ENCODE measurements at regions not wholly inside any gene's neighbourhood (a gene's known extent, or its start where the extent isn't known, plus 50 kb on each side); places are given as distances from the start of the nearest gene placed in this dataset.
"Not testable (repeated sequence)": the region's sequence is repeated elsewhere in the genome, so short reads cannot be mapped to it uniquely, and the experiment has no call there.

DNA sequence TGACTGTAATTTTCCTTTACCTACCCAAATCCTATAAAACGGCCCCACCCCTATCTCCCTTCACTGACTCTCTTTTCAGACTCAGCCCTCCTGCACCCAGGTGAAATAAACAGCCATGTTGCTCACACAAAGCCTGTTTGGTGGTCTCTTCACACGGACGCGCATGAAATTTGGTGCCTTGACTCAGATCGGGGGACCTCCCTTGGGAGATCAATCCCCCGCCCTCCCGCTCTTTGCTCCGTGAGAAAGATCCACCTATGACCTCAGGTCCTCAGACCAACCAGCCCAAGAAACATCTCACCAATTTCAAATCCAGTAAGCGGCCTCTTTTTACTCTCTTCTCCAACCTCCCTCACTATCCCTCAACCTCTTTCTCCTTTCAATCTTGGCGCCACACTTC is 1344.7 kb upstream of the GOT2 start:
- not testable (repeated sequence) for DNase-seq

DNA sequence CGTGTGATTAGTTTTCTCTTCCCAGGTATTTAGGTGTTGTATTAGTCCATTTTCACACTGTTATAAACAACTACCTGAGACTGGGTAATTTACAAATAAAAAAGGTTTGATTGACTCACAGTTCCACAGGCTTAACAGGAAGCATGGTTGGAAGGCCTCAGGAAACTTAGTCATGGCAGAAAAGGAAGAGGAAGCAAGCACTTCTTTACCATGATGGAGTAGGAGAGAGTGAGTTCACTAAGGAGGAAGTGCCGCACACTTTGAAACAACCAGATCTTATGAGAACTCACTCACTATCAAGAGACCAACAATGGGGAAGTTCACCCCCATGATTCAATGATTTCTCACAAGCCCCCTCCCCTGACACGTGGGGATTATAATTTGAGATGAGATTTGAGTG is 1343.7 kb upstream of the GOT2 start:
- no peak for DNase-seq

DNA sequence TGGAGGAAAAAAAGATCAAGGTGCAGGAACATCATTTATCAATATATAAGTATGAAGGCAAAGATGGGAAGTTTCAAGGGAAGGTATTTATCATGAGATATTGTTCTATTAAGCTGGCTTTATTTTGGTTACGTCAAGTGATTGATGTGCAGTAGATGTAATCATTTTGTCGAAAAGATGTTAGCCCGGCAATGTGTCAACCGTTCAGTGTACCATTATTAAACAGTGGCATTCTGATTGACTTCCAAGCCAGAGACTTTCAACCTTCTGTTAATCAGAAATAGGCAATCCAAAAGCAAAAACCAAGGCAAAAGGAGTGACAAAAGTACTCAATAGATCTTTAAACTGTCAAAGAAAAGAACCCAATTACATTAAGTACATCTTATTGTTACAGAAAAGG is 1340.3 kb upstream of the GOT2 start:
- no peak for DNase-seq

DNA sequence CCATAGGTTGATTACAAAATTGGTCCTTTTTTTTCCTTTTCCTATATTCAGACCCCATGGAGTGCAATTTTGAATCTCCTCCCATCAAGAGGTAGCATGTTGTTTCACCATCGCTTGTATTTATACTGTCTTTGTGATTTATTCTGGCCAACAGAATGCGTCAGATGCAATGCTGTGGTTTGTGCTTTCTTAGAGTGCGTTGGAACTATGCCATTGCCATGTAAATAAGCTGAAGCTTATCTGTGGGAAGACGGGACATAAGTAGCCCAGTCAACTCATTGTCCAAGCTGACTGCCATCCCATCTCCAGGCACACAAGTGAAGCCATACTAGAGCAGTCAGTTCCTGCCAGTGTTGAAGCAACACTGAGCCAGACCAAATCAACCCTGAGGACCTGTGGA is 1339.3 kb upstream of the GOT2 start:
- no peak for DNase-seq

DNA sequence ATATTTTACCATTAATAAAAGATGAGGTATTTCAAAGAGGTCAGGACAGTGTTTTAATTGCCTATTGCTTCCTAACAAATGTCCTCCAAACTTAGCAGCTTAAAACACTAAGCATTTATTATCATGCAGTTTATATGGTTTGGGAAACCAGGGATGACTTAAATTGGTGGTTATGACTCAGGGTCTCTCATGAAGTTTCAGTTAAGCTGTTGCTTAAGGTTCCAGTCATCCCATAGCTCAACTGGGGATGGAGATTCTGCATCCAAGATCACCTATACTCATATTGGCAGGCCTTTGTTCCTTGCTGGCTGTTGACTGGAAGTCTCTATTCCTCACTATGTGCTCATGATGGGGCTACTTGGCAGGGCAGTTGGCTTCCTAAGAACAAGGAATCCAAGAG is 1329.9 kb upstream of the GOT2 start:
- no peak for DNase-seq

DNA sequence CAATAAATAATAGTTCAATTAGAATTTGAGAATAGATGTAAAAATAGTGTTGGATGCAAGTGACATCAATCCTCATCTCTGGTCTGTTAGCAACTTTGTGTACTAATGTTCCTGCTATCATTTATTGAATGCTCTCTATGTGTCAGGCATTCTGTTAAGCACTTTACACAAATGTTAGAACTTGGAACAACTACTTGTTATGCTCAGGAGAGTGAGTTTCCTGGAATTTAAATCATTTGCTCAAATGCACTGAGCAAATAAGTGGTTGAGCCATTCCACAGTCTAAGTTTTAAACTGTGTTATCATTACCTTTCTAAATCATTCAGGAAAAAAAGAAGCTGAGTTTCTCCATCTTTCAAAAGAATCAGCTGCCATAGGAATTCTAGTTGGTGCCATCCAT is 1327.3 kb upstream of the GOT2 start:
- no peak for DNase-seq

DNA sequence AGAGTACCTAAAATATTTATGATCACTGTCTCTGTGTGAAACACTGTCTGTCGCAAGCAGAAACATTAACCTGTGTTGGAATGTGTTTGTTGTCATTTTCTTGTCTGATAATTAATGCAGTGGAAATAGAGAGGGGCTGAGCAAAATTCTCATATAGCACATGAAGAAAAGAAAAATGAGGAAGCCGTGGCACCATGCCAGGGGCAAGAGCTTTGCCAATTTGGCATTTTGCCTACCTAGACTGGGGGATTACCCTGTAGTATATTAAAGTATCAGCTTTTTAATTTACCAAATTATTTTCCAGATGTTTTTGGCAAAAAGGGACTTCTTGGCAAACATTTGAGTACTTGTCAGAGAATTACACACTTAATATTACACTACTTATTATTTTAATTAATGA is 1326.6 kb upstream of the GOT2 start:
- DNase-seq = no peak

DNA sequence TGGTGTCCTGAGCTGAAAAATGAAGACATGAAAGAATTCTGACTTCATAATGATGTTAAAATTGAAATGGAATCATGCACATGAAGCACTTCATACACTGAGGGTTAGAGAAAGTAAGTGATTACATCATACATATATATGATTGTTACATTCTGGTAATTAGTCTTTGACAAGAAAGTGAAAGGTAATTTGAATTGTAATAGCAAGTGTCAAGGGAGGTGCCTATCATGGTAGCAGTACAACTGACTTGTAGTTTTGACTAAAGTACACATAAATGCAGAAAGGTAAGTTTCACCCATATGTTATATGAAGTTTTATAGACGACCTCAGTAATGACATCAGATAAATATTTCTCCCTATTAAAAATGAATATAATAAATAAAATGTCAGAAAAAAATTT is 1325.0 kb upstream of the GOT2 start:
- no peak for DNase-seq

DNA sequence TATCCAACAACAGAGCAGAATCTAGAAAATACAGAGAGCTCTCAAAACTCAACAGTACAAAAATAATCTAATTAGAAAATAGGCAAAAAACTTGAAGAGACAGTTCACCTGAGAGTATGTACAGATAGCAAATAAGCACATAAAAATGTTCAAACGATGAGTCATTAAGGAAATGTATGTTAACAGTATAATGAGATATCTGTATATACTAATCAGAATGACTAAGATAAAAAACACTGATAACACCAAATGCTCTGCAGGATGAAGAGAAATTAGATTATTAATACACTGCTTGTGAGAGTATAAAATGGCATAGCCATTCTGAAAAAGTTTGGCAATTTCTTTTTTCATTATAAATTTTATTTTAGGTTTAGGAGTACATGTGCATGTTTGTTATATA is 1307.6 kb upstream of the GOT2 start:
- DNase-seq = no peak

DNA sequence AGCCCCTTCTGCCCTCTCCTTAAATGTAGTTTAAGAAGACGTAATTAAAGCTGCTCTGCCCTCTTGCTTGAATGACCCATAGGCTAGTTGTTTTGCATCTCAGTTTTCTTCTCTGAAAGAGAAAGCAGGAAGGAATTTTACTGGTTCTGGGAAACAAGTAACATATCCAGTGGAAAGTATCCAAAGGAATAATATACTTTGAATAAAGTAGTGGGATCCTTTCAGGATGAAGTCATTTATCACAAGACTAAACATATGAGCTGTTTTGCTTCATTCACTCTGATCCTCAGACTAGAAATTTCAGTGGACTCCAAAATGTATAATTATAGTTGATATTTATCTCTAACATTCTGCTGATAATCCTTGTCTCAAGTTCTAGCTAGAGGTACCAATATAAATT is 1297.6 kb upstream of the GOT2 start:
- DNase-seq = no peak

DNA sequence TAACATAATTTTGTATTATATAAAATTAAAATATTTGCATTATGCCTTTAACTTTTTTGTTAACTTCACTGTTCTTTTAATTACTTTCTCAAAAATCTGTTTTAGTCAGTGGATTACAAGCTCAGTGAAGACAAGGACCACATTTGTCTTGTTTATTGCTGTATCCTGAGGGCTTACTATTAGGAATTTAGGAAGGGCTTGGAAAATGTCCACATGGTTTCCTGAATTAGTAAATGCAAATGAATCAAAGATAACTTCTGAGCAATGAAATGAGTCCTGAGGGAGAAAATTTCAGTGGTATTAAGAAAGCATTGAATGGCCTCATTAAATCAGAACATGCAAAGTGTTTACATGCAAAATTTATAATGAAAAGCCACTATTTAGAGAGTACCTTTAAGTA is 1293.2 kb upstream of the GOT2 start:
- DNase-seq = no peak

DNA sequence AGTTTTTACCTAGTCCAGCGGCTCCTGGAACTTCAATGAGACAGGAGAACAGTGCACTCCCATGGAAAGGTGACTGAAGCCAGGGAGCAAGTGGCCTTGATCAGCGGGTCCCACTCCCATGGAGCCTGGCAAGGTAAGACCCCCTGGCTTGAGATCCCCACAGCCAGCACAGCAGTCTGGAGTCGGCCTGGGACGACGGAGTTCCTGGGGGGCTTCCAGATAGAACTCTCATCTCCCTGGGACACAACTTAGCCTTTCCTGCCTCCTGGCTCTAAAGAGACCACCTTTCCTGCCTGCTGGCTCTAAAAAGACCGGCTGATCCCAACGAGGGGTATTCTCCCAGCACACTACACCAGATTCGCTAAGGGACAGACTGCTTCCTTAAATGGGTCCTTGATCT is 1279.0 kb upstream of the GOT2 start:
- DNase-seq = no peak

DNA sequence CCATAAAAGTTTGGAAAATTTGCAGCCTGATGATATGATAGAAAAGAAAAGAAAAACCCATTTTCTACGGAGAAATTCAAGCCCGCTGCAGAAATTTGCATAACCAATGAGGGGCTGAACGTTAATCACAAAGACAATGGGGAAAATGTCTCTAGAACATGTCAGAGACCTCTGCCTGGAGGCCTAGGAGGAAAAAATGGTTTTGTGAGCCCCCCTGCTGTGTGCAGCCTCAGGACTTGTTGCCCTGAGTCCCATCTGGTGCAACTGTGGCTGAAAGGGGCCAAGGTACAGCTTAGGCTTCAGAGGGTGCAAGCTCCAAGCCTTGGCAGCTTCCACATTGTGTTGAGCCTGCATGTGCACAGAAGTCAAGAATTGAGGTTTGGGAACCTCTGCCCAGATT is 1267.4 kb upstream of the GOT2 start:
- no peak for DNase-seq

DNA sequence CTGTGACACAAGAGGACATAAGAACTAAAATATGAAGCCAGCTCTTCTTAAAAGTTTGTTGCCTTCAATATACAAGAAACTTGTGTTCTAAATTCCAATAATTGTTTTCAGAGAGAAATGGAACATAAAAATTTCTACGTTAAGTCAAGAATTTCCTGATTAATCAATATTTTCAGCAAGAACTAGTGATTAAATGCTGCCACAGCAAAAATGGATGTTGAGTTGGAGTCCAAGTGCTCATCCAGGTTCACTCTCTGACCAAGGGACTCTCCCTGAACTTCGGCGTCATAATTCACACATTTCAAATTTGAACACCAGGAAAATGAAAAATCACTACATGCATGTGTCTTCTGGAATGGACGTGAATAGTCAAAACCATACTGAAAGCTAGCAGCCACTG is 1263.6 kb upstream of the GOT2 start:
- no peak for DNase-seq

DNA sequence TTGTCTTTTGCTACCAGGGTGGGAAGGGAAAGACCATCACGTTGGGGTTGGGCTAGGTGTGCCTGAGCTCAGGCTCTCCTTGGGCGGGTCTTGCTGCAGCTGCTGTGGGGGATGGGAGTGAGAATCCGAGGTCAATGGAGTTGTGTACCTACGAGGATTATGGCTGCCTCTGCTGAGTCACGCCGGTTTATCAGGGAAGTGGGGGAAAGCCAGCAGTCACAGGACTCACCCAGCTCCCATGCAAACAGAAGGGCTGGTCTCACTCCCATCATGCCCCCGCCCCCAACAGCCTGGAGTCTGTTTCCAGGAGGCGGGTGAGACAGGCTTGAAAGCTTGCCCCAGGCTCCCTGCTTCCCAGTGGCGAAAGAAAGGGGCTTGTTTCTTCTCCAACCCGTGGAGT is 1259.0 kb upstream of the GOT2 start:
- DNase-seq = no peak

DNA sequence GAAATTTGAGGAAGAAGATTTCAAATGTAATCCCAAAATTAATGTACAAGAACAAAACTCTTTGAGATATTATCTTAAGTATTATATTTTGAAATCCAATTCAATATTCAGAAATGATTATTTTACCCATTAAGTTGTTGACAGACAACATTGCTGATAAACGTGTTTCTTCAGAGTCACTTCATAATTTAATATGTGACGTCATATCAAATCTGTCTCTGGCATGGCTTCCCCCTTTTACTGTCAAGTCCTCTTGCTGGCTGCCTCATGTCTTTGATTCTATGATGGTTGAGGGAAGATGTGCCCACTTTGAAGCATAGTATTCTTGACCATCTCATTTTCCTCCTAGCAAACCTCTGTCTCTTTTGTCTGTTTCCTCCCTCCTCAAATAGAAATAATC is 1257.1 kb upstream of the GOT2 start:
- no peak for DNase-seq

DNA sequence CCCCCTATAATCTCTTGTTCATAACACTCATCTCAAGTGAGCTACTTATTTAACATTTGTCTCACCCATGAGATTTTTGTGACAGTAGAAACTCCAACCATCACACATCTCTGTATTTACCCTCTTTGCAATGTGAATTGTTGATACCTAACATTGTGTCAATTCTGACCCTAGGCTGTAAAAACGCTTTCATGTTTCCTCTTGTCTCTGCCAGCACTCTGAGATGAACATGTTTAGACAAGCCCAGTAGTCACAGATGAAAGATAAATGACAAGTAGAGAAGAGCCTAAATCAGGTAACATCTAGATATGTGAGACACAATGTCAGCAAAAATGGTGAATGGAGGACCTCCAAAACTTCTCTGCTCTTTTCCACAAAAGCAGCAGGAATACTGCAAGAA is 1254.5 kb upstream of the GOT2 start:
- DNase-seq = no peak

DNA sequence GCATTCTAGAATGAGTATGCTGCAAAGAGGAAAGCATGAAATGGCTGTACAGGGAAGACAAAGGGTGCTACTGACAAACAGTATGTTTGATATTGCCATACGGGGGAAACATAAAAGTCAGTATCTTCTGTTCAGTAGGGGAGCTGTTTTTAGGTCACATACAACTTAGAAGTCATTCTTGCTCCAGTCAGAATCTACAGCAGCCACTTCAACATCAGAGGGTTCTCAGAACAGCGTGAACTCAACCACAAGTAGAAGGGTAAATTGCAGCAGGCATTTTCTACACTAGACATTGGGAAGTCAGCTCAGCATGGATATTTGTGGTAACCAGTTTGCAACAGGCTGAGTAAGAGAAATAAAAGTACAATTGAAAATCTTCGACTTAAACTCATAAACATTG is 1241.8 kb upstream of the GOT2 start:
- no peak for DNase-seq

DNA sequence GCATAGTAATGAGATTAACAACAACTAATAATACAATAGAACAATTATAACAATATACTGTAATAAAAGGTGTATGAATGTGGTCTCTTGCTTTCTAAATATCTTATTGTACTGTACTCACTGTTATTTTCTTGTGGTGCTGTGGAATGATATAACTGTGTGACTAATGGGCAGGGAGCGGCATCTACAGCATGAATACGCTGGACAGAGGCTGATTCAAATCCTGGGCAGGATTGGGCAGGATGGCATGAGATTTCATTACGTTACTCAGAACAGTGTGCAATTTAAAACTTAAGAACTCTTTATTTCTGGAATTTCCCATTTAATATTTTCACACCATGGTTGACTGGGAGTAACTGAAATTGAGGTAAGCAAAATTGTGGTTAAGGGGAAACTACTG is 1239.8 kb upstream of the GOT2 start:
- DNase-seq = no peak

DNA sequence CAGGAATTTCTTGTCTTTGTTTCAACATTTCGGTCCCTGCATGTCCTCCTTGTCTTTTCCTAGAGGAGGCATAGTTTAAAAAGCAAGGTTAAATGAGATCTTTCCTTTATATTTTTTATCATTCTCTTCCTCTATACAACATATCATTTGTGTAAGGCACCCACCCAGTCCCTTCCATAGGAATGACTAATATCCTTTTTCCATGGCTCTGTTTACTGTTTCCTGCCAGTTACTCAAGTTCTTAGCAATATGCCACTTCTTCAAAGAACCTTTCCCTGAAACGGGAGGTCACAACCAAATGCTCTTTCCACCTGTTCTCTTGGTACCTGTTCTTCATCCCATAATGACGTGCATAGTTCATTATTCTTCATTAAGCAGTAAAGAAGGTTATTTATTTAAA is 1237.1 kb upstream of the GOT2 start:
- DNase-seq = no peak

DNA sequence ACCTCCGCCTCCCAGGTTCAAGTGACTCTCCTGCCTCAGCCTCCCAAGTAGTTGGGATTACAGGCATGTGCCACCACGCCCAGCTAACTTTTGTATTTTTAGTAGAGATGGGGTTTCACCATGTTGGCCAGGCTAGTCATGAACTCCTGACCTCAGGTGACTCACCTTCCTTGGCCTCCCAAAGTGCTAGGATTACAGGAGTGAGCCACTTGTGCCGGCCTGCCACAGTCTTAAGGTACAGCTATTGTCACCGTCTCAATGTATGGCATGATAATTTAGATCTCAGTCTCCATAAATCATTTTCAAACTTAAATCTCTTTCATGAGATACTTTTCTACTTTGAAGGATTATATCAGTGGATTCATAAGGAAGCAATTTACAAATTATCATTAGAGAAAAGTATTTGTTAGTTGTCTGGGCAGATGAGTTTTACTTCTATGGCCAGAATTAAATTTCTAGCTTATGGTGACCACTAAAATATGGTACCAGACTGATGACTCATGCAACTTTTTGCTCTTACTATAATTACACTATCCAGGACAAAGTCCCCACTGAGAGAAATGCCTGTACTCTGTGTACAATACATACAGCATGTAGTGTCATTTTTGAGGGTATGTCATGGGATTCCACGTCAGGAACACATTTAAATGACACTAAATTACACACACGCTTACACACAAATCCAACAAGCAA is 1230.3 kb upstream of the GOT2 start:
- no peak for DNase-seq

DNA sequence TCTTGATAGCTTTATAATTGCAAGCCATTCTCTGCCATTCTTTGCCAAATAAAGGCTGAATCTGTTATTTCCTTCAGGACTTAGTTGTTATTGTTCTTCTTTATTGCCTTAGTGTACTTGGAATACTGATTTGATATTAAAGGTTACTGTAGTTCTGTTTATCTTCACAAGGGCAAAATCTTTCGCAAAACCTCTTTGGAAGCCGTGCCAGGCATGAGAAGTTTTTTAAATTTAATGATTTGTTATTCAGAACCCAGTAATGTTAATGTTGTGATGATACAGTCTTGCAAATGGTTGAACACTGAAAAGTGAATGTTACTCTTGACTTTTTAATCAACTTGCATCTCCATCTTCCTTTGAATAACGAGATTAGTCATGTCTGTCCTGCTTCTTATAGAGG is 1225.2 kb upstream of the GOT2 start:
- DNase-seq = no peak

DNA sequence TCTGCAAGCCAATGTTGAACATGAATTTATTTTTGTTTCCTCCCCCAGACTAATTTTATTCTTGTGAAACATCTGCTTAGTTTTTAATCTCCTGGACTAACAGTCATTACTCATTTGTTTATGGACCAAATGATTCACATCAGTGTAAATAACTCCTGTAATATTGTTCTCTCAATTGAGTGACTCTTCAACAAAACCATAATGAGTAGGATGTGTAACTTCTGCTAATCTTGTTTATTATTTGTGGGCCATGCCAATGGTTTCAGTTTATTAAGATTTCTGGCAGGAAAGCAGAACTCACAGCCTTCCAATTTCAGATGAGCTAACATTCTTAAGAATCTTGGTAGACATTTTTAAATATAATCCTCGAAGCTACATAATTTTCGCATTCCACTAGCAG is 1216.3 kb upstream of the GOT2 start:
- DNase-seq = no peak

DNA sequence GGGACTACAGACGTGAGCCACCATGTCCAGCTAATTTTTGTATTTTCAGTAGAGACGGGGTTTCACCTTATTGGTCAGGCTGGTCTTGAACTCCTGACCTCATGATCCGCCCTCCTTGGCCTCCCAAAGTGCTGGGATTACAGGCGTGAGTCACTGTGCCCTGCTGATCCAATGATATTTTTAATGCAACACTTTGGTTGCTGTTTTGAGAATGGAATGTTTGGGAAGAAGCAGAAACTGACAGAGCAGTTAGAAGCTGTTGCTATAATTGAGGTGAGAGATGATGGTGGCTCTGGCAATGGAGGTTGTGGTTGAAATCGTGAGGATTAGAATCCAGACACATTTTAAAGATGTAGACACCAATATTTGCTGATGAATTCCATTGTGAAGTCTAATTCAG is 1209.9 kb upstream of the GOT2 start:
- DNase-seq = not testable (repeated sequence)

DNA sequence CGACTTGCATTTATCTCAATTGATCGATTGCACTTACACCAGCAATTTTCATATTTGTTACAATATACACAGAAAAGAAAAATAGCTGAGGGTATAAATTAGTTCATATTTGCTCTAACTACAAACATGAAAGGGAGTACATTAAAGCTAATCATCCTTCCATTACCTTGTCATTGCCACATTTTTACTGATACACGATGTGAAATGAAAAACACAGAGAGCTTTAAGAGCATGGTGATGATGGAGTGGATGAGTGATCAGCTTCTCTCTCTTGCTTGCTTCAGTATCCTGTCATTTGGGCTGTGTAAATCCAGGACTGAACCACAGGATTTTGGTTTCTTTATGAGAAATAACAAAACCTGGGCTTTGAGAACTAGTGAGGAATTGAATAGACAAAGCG is 1207.5 kb upstream of the GOT2 start:
- no peak for DNase-seq

DNA sequence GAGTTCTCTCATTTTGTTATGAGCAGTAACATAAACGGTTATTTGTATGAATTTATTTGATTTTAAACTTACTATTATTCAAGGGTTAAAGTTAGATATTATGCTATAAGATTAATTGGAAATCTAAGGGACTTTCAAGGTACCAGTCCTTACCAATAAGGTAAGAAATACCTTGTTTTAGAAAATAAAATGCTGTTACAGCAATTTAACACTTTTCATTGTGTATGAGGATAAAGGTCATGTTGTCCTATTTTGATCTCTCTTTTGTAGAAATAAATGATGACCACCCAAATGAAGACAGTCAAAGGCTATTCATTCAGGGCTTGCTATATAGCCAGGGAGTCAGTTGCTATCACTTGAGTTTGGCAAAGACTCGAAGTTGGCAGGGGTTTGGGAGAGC is 1185.9 kb upstream of the GOT2 start:
- DNase-seq = no peak

All from activated CD8-positive, alpha-beta memory T cell treated with anti-CD3 and anti-CD28 coated beads, Interleukin-2, amount 50 U/mL, for 48 hours (primary cell).